Tibial nerve (tissue), 3 donors: ENCODE measurements at regions not wholly inside any gene's neighbourhood (a gene's known extent, or its start where the extent isn't known, plus 50 kb on each side); places are given as distances from the start of the nearest gene placed in this dataset.

Experiments used
- CTCF ChIP-seq, 5 experiments: fragments of 200-600 bp in 3 of 5; fragments of 450-650 bp in 2 of 5; sonication (generic) in 3 of 5; IDR thresholded peaks; one replicate each; pipeline ENCODE4 v1.5.1; 2016 to 2019; ENCODE audit warnings: antibody characterized with exemption in 5 of 5, mild to moderate bottlenecking in 3 of 5, moderate library complexity in 2 of 5
- POLR2A ChIP-seq, 2 donors: fragments of 450-650 bp; IDR thresholded peaks; one replicate each; pipeline ENCODE4 v1.6.1; 2017; ENCODE audit warnings: antibody characterized with exemption in 2 of 2, mild to moderate bottlenecking in 2 of 2, moderate library complexity in 2 of 2

GRCh38 chr1:188763541-188763940 is 1714.1 kb downstream of the BRINP3 start:
- TF ChIP-seq POLR2A (IDR thresholded peaks at IDR 0.05), result no peak
- no peak for TF ChIP-seq CTCF (IDR thresholded peaks at IDR 0.05)
